ENCODE measurements at regions not wholly inside any gene's neighbourhood (a gene's known extent, or its start where the extent isn't known, plus 50 kb on each side); places are given as distances from the start of the nearest gene placed in this dataset.

DNA sequence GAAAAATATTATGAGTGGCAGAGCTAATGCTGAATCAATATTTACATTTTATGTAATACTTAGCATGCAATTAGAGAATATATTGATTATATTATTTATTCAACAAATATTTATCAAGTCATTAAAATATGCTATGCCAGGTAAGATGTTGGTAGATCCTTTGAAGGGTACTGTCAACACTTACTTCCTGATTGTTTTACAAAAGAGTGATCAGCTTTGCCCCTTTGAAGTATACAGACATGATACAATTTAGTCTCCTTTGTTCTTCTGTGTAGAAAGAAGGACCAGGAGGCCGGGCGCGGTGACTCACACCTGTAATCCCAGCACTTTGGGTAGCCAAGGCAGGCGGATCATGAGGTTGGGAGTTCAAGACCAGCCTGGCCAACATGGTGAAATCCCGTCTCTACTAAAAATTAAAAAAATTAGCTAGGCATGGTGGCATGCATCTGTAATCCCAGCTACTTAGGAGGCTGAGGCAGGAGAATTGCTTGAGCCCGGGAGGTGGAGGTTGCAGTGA lies 73.9 kb upstream of the IFNG-AS1 start:
- H3K4me3 ChIP-seq (replicated peaks in 1 of 3; ENCODE audit: insufficient read depth in 1 of 3, low read depth in 1 of 3, low read length in 3 of 3), result no peak overlapping the region
- no peaks in the 10 kb centered on the region for H3K27me3 ChIP-seq (ENCODE audit: control insufficient read depth in 2 of 2, insufficient read depth in 2 of 2, low read length in 2 of 2)
- FAIRE-seq (no peak), DNase-seq (ENCODE audit: low read depth, low spot score) (no peak)
- H3K4me1 ChIP-seq (ENCODE audit: control insufficient read depth, extremely low read depth, insufficient read depth, low read length), result no peaks in the 10 kb centered on the region
- H3K9ac ChIP-seq (replicated peaks; ENCODE audit: extremely low read depth, insufficient read depth, low read length), result no peak overlapping the region
- no peak for TF ChIP-seq GATA2 (IDR thresholded peaks at IDR 0.05; ENCODE audit: insufficient read depth, insufficient read length, low read depth, low read length)
- no peak for TF ChIP-seq MYC (IDR thresholded peaks at IDR 0.05; ENCODE audit: low read depth, low read length)
- TF ChIP-seq POLR2AphosphoS5 (IDR thresholded peaks at IDR 0.05; ENCODE audit: insufficient read depth, low read depth, low read length), result no peak
- no peaks in the 10 kb centered on the region for H4K20me1 ChIP-seq (replicated peaks; ENCODE audit: control insufficient read depth, extremely low read depth, insufficient read depth, low read length)
- H3K9me1 ChIP-seq (replicated peaks; ENCODE audit: control insufficient read depth, extremely low read depth, insufficient read depth, low read length), result no peaks in the 10 kb centered on the region
- no TSS peak for BruUV-seq (replicated peaks)
- intact Hi-C loops (cut with micrococcal nuclease) (no loop called here), dilution Hi-C loops (cut with MboI; ENCODE audit: extremely low pct_ligation_motif_present, low sequenced_read_pairs) (no loop called here)
- CTCF ChIA-PET, result interaction anchor here (0.9 kb wide), 1 partner anchor 28 kb away, joined by 3 read pairs; no protein-coding TSS in a partner anchor
- no peaks in the 10 kb centered on the region for H3K9me3 ChIP-seq (replicated peaks; ENCODE audit: control insufficient read depth, insufficient read depth, low read length)
- no peaks in the 10 kb centered on the region for H3K36me3 ChIP-seq (ENCODE audit: control insufficient read depth in 2 of 2, extremely low read depth in 1 of 2, insufficient read depth in 2 of 2, low read length in 2 of 2)
- H3K79me2 ChIP-seq (ENCODE audit: control insufficient read depth, insufficient read depth, low read length), result no peaks in the 10 kb centered on the region
- no peak overlapping the region for H3K4me2 ChIP-seq (ENCODE audit: insufficient read depth, low read length)
- H2AFZ ChIP-seq (ENCODE audit: low read depth, low read length), result no peak overlapping the region
- H3K27ac ChIP-seq (ENCODE audit: insufficient read depth, low read depth, low read length), result no peak overlapping the region
- POLR2A ChIA-PET, result no interaction called here

DNA sequence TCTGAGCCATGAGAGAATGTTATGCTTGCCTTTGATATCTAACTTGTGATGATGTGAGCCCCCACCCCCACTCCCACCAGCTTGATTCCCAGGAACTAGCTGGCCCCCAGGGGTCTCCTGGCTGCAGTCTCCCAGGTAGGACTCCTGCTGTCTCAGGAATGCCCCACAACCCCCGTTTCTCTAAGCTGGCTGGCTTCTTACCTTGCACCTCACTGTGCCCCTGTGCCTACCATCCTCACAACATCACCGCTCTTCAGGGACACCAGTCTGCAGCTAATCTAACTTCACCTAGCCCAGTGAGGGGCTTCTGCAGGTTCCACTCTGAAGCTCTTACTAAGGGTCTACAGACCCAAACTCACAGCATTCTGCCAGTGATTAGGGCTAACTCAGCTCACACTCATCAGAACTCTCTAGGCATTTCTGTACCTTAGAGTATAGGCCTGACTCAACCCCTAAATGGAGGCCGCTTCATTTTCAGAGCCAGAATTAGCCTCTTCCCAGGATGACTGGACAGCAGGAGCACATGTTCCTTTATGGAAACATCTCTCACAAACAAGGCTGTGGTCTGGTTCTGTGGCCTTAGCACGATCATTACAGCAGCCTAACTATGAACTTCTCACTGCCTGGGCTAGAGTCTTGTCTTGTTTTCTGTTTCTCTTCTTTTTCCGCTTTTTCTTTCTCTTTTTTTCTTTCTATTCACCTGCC lies 72.8 kb upstream of the IFNG-AS1 start:
- no peak for DNase-seq (ENCODE audit: low read depth, low spot score)
- dilution Hi-C loops (cut with MboI; ENCODE audit: extremely low pct_ligation_motif_present, low sequenced_read_pairs), result no loop called here

More for the DNA sequence above, 72.8 kb upstream of the IFNG-AS1 start:
- no peaks in the 10 kb centered on the region for H3K27me3 ChIP-seq (ENCODE audit: control insufficient read depth in 2 of 2, insufficient read depth in 2 of 2, low read length in 2 of 2)
- FAIRE-seq, result no peak
- no peak overlapping the region for H3K4me2 ChIP-seq (ENCODE audit: insufficient read depth, low read length)
- no peak overlapping the region for H2AFZ ChIP-seq (ENCODE audit: low read depth, low read length)
- no TSS peak for BruUV-seq (replicated peaks)
- no peaks in the 10 kb centered on the region for H4K20me1 ChIP-seq (replicated peaks; ENCODE audit: control insufficient read depth, extremely low read depth, insufficient read depth, low read length)
- H3K4me1 ChIP-seq (ENCODE audit: control insufficient read depth, extremely low read depth, insufficient read depth, low read length), result no peaks in the 10 kb centered on the region
- H3K9me3 ChIP-seq (replicated peaks; ENCODE audit: control insufficient read depth, insufficient read depth, low read length), result no peaks in the 10 kb centered on the region
- TF ChIP-seq, protein P1, sequence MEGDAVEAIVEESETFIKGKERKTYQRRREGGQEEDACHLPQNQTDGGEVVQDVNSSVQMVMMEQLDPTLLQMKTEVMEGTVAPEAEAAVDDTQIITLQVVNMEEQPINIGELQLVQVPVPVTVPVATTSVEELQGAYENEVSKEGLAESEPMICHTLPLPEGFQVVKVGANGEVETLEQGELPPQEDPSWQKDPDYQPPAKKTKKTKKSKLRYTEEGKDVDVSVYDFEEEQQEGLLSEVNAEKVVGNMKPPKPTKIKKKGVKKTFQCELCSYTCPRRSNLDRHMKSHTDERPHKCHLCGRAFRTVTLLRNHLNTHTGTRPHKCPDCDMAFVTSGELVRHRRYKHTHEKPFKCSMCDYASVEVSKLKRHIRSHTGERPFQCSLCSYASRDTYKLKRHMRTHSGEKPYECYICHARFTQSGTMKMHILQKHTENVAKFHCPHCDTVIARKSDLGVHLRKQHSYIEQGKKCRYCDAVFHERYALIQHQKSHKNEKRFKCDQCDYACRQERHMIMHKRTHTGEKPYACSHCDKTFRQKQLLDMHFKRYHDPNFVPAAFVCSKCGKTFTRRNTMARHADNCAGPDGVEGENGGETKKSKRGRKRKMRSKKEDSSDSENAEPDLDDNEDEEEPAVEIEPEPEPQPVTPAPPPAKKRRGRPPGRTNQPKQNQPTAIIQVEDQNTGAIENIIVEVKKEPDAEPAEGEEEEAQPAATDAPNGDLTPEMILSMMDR (IDR thresholded peaks at IDR 0.05; ENCODE audit: extremely low read depth in 1 of 2, insufficient read depth in 1 of 2, low read depth in 1 of 2, low read length in 2 of 2), result no peak
- TF ChIP-seq POLR2A (IDR thresholded peaks at IDR 0.05; ENCODE audit: low read depth, low read length), result no peak
- H3K27ac ChIP-seq (ENCODE audit: insufficient read depth, low read depth, low read length), result no peak overlapping the region
- no peaks in the 10 kb centered on the region for H3K36me3 ChIP-seq (ENCODE audit: control insufficient read depth in 2 of 2, extremely low read depth in 1 of 2, insufficient read depth in 2 of 2, low read length in 2 of 2)
- no peaks in the 10 kb centered on the region for H3K79me2 ChIP-seq (ENCODE audit: control insufficient read depth, insufficient read depth, low read length)
- ChIA-PET POLR2A (no interaction called here), CTCF (interaction anchor here (0.9 kb wide), 1 partner anchor 27 kb away, joined by 3 read pairs; no protein-coding TSS in a partner anchor)
- H3K9me1 ChIP-seq (replicated peaks; ENCODE audit: control insufficient read depth, extremely low read depth, insufficient read depth, low read length), result no peaks in the 10 kb centered on the region
- no peak overlapping the region for H3K4me3 ChIP-seq (replicated peaks in 1 of 3; ENCODE audit: insufficient read depth in 1 of 3, low read depth in 1 of 3, low read length in 3 of 3)
- intact Hi-C loops (cut with micrococcal nuclease), result no loop called here
- no peak overlapping the region for H3K9ac ChIP-seq (replicated peaks; ENCODE audit: extremely low read depth, insufficient read depth, low read length)
